OCI-LY3 (cell line): ENCODE measurements at regions not wholly inside any gene's neighbourhood (a gene's known extent, or its start where the extent isn't known, plus 50 kb on each side); places are given as distances from the start of the nearest gene placed in this dataset.

Experiments used
- H2AFZ ChIP-seq: fragments of 200-600, 300-600 bp; shearing (Covaris generic); 2 replicates; pipeline ENCODE4 v1.6.0; 2014; ENCODE audit warnings: antibody characterized with exemption, low read depth, low read length
- H3K27ac ChIP-seq: fragments of 200-600, 300-600 bp; sonication (generic); 2 replicates; pipeline ENCODE4 v1.5.1; 2014; ENCODE audit warnings: mild to moderate bottlenecking, low read length, moderate library complexity, mixed read lengths
- H3K27me3 ChIP-seq: fragments of 200-600, 300-600 bp; sonication (generic); 2 replicates; pipeline ENCODE4 v1.6.1; 2014; ENCODE audit warnings: low read depth, low read length, mixed read lengths
- H3K36me3 ChIP-seq: fragments of 200-600, 300-600 bp; sonication (generic); replicated peaks from 2 replicates; pipeline ENCODE3; 2014; ENCODE audit warnings: low read depth, low read length, mixed read lengths
- H3K4me1 ChIP-seq: fragments of 300-600, 200-600 bp; sonication (generic); 2 replicates; pipeline ENCODE4 v1.6.1; 2014; ENCODE audit warnings: low read length, mixed read lengths
- H3K4me2 ChIP-seq: fragments of 200-600, 300-600 bp; sonication (generic); 2 replicates; pipeline ENCODE4 v1.6.1; 2014; ENCODE audit warnings: low read length, mixed read lengths
- H3K4me3 ChIP-seq: fragments of 300-600, 200-600 bp; sonication (generic); 2 replicates; pipeline ENCODE4 v1.5.1; 2014; ENCODE audit warnings: antibody characterized with exemption, mild to moderate bottlenecking, low read length, moderate library complexity
- H3K79me2 ChIP-seq: fragments of 300-600, 200-600 bp; shearing (Covaris generic); 2 replicates; pipeline ENCODE4 v1.6.1; 2014; ENCODE audit warnings: mild to moderate bottlenecking, low read length, mixed read lengths
- H3K9ac ChIP-seq: fragments of 300-600, 200-600 bp; shearing (Covaris generic); 2 replicates; pipeline ENCODE4 v1.6.0; 2014; ENCODE audit warnings: mild to moderate bottlenecking, low read length, moderate library complexity
- H3K9me3 ChIP-seq: fragments of 200-600, 300-600 bp; shearing (Covaris generic); 2 replicates; pipeline ENCODE4 v1.6.1; 2014; ENCODE audit warnings: low read length, mixed read lengths; ENCODE audit not compliant: insufficient read depth
- H4K20me1 ChIP-seq: fragments of 200-600, 300-600 bp; sonication (generic); 2 replicates; pipeline ENCODE4 v1.6.1; 2016; ENCODE audit warnings: low read length, mixed read lengths; ENCODE audit not compliant: insufficient read depth
- EZH2phosphoT487 ChIP-seq: fragments of 200-600 bp; shearing (Covaris generic); IDR thresholded peaks from 2 replicates; pipeline ENCODE4 v1.6.1; 2018; ENCODE audit warnings: antibody characterized with exemption, mixed run types, low read depth
- TF ChIP-seq, protein P1 (sequence below): fragments of 200-600, 300-600 bp; sonication (generic); IDR thresholded peaks from 2 replicates; pipeline ENCODE4 v1.5.1; 2014; ENCODE audit warnings: antibody characterized with exemption, low read length, low read depth

DNA sequence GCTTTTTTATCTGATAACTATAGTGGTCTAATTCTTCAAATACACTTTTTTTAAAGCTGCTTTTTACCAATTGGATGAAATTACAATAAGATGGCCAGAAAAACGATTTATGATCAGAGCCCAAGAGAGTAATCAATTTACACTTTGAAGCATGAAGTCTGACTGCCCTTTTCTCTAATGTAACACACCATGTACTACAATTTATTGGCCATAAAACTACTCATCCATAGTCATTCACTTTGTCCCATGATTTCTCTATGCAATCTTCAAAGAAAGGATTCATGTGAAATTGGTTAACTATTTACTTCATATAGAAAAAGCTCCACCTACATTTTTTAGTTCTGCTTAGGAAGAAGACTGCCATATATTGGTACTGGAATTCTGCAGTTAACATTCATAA, 73.6 kb upstream of the CAST start:
- no peak overlapping the region for H3K27ac ChIP-seq
- no peaks in the 10 kb centered on the region for H3K79me2 ChIP-seq
- no peak overlapping the region for H3K4me2 ChIP-seq
- H3K9me3 ChIP-seq: no peaks in the 10 kb centered on the region
- H3K4me1 ChIP-seq: no peaks in the 10 kb centered on the region
- TF ChIP-seq EZH2phosphoT487: no peak
- TF ChIP-seq, protein P1, sequence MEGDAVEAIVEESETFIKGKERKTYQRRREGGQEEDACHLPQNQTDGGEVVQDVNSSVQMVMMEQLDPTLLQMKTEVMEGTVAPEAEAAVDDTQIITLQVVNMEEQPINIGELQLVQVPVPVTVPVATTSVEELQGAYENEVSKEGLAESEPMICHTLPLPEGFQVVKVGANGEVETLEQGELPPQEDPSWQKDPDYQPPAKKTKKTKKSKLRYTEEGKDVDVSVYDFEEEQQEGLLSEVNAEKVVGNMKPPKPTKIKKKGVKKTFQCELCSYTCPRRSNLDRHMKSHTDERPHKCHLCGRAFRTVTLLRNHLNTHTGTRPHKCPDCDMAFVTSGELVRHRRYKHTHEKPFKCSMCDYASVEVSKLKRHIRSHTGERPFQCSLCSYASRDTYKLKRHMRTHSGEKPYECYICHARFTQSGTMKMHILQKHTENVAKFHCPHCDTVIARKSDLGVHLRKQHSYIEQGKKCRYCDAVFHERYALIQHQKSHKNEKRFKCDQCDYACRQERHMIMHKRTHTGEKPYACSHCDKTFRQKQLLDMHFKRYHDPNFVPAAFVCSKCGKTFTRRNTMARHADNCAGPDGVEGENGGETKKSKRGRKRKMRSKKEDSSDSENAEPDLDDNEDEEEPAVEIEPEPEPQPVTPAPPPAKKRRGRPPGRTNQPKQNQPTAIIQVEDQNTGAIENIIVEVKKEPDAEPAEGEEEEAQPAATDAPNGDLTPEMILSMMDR: no peak
- H3K4me3 ChIP-seq: no peak overlapping the region
- H3K36me3 ChIP-seq: no peaks in the 10 kb centered on the region
- H2AFZ ChIP-seq: no peak overlapping the region
- H4K20me1 ChIP-seq: no peaks in the 10 kb centered on the region
- no peaks in the 10 kb centered on the region for H3K27me3 ChIP-seq
- H3K9ac ChIP-seq: no peak overlapping the region

DNA sequence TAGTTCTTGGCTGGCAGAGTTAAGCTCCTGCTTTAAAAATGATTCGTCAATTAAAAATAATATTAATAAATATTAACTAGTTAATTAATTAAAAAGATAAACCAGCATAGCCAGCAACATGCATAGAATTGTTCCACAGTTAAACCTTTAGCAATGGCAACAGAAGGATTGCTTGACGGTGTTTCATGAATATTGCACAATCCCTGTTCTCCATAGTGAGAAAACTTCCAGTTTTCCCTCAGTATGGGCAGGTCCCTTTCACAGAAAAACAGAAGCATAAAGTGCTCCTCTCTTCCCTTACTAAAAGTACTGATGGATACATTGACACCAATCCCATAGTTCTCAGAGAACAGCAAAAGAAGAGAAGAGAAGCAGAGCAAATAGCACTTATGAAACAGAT, 71.4 kb upstream of the CAST start:
- Histone ChIP-seq H4K20me1 (no peaks in the 10 kb centered on the region), H3K79me2 (no peaks in the 10 kb centered on the region), H2AFZ (no peak overlapping the region), H3K4me2 (no peak overlapping the region), H3K9me3 (no peaks in the 10 kb centered on the region), H3K9ac (no peak overlapping the region), H3K27me3 (no peaks in the 10 kb centered on the region), H3K36me3 (no peaks in the 10 kb centered on the region), H3K27ac (no peak overlapping the region), H3K4me1 (no peaks in the 10 kb centered on the region), H3K4me3 (no peak overlapping the region)
- TF ChIP-seq EZH2phosphoT487: no peak
- TF ChIP-seq, protein P1: no peak

DNA sequence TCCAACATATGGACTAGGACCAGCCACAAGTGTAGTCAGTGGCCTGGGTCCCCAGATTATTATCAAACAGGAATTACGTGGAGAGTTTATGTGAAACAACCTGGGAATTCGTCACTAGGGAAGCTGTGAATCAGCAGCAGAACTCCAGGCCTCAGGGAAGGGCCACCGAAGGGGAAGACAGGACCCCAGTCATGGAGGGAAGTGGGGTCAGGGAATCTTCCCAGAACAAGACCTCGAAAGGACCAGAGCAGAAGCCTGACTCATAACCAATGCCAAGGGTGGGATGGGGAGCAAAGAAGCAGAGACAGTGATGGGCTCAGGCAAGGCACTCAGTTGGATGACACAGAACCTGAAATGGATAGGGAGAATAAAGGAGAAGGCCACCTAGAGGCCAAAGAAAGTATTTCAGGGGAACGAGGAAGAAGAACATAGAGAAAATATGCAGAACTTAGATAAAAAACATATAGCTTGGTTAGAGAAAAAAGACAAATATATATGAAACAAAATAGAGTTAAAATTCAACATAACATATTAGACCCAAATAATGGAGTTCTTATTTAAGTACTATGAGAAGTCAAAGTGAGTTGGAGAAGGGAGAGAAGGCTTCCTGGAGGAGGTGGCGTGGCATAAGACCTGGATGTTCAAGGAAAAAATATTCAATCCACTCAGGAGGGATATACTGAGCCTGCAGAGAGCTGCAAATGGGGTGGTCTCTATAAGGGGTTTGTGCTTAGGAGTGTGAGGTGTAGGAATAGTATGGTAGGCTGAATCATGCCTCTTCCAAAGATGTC, 66.7 kb upstream of the CAST start:
- no peaks in the 10 kb centered on the region for H4K20me1 ChIP-seq
- no peak overlapping the region for H2AFZ ChIP-seq
- no peaks in the 10 kb centered on the region for H3K4me1 ChIP-seq
- TF ChIP-seq, protein P1: peak; percentile 62
- TF ChIP-seq EZH2phosphoT487: no peak
- no peak overlapping the region for H3K4me3 ChIP-seq
- H3K4me2 ChIP-seq: no peak overlapping the region
- no peaks in the 10 kb centered on the region for H3K27me3 ChIP-seq
- no peak overlapping the region for H3K27ac ChIP-seq
- H3K9me3 ChIP-seq: no peaks in the 10 kb centered on the region
- H3K9ac ChIP-seq: no peak overlapping the region
- H3K36me3 ChIP-seq: no peaks in the 10 kb centered on the region
- no peaks in the 10 kb centered on the region for H3K79me2 ChIP-seq

- Histone ChIP-seq H3K4me2 (no peak overlapping the region), H4K20me1 (no peaks in the 10 kb centered on the region), H3K4me3 (no peak overlapping the region), H3K4me1 (peaks cover 8% of the 10 kb centered on the region), H3K27me3 (no peaks in the 10 kb centered on the region), H3K27ac (no peak overlapping the region), H3K9ac (no peak overlapping the region), H3K36me3 (no peaks in the 10 kb centered on the region), H3K79me2 (no peaks in the 10 kb centered on the region), H3K9me3 (no peaks in the 10 kb centered on the region), H2AFZ (no peak overlapping the region)
- TF ChIP-seq, protein P1: no peak
- TF ChIP-seq EZH2phosphoT487: no peak
These were observed 64.6 kb upstream of the CAST start for GRCh38 chr5:96597438-96598020.
